GM12892 (cell line): ENCODE measurements at regions not wholly inside any gene's neighbourhood (a gene's known extent, or its start where the extent isn't known, plus 50 kb on each side); places are given as distances from the start of the nearest gene placed in this dataset.

ENCODE experiments used
- POLR2A ChIP-seq: IDR thresholded peaks from 2 replicates; pipeline ENCODE4 v1.6.1; 2011; ENCODE audit warnings: low read depth, low read length, control low read depth
- POLR2AphosphoS5 ChIP-seq: IDR thresholded peaks from 2 replicates; pipeline ENCODE4 v1.6.1; 2011; ENCODE audit warnings: low read depth, low read length, control low read depth
- TAF1 ChIP-seq: IDR thresholded peaks from 2 replicates; pipeline ENCODE4 v1.6.1; 2011; ENCODE audit warnings: low read depth, mild to moderate bottlenecking, control low read depth, low read length, borderline replicate concordance

GRCh38 chr16:80200079-80200478, 340.7 kb upstream of the DYNLRB2 start:
- TF ChIP-seq POLR2A (no peak), POLR2AphosphoS5 (no peak), TAF1 (no peak)
